T47D (cell line): ENCODE measurements at regions not wholly inside any gene's neighbourhood (a gene's known extent, or its start where the extent isn't known, plus 50 kb on each side); places are given as distances from the start of the nearest gene placed in this dataset.

Source experiments
- DNase-seq, 2 experiments: peaks; one replicate each; pipeline versions ENCODE4 v3.0.0 to v3.0.0-alpha.2; 2011 to 2012; ENCODE audit warnings: low read depth in 1 of 2, low spot score in 1 of 2
- JUND ChIP-seq: IDR thresholded peaks from 2 replicates; pipeline ENCODE4 v1.6.1; 2012; ENCODE audit warnings: low read depth
- in situ Hi-C: cut with HindIII; loops from 2 replicates; pipeline ENCODE4 v1.10.0; 2016; ENCODE audit warnings: low sequenced_read_pairs, low pct_unique_long_range_greater_than_20kb

GRCh38 chr5:82352146-82352791, 74.1 kb upstream of the RPS23 start:
- TF ChIP-seq JUND = no peak
- in situ Hi-C loops = no loop called here
- no peak for DNase-seq

DNA sequence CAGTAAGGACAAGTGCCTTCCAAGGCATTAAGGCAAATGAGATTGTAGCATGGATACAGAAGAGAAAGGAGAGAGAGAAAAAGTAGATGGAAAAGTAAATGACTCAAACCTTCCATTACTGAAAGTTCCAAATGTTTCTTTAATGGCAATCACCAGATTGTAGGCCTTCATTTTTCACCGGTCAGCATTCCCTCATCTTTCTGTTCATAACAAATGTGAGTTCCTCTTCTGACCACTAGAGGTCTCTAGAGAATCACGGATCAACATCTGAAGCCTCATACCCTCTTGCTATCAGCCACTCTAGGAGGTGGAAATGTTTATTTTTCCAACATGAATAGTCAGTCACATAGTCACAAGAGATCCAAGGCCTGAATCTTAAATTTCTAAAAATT, 73.6 kb upstream of the RPS23 start:
- peak; percentile 25 to 78 for DNase-seq
- in situ Hi-C loops = no loop called here
- no peak for TF ChIP-seq JUND

GRCh38 chr5:82351297-82351696, 73.1 kb upstream of the RPS23 start:
- in situ Hi-C loops = no loop called here
- TF ChIP-seq JUND = no peak
- DNase-seq = no peak

- in situ Hi-C loops = no loop called here
- no peak for TF ChIP-seq JUND
- peak in 1 of 2 experiments; percentile 34 for DNase-seq
Observed at GRCh38 chr5:82349652-82350051, 71.5 kb upstream of the RPS23 start.

GRCh38 chr5:82348784-82349425, 70.8 kb upstream of the RPS23 start:
- TF ChIP-seq JUND = no peak
- in situ Hi-C loops = no loop called here
- no peak for DNase-seq

- TF ChIP-seq JUND = no peak
- no peak for DNase-seq
- in situ Hi-C loops = no loop called here
Observed at GRCh38 chr5:82347201-82347865, 69.2 kb upstream of the RPS23 start.

DNA sequence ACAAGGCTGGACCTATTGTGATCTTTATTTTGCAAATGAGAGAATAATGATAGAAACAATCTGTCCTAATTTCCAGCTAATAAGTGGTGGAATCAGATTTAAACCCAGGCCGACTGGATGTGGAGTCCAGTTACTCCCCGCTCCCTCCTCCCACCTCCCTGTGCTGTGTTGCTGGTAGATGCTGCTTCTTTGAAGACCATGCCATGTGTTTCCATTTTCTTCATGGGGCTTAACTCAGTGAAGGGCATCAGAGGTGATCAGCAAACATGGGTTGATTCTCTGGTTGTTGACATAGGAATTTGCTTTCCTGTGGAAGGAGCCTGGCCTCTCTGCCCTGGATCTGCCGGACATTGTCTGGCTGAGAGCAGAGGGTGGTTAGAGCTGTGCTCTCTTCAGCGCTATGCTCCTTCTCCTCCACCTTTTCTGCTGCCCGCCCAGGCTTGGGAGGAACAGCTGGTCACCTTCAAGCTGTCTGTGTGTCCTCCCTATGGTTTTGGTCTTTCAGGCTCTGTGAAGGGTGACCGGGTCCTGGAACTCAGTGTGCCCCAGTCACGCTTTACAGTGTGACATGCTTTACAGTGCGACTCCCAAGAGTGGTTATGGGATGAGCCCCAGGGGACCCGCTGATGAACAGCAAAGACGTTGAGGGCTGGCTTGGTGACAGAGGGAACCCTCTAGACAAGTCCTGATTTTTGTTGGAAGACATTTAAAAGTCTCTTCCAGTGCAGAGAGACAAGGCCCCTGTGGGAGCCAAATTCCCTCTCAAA, 68.4 kb upstream of the RPS23 start:
- in situ Hi-C loops = no loop called here
- no peak for TF ChIP-seq JUND
- DNase-seq = no peak

DNA sequence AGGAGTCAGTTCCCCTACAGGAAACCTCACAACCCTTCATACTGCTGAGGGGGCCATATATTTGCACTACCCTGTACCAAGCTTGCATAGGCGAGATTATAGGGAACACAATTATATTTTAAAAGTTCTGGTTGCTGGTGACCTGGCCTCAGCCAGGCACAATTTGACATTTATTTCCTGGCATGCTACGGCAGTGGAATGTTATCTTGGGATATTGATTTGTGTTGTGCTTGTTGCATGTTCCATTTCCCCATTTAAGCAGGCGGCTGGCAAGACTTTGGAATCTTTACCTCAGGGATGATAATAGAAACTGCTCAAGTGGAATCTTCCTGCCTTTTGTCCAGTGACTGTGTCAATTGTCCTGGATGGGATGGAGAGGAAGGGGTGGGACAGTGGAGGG, 67.0 kb upstream of the RPS23 start:
- DNase-seq = no peak
- in situ Hi-C loops = no loop called here
- no peak for TF ChIP-seq JUND

- in situ Hi-C loops = no loop called here
- no peak for TF ChIP-seq JUND
- DNase-seq = no peak
Observed at GRCh38 chr5:82341325-82341724, 63.2 kb upstream of the RPS23 start.

DNA sequence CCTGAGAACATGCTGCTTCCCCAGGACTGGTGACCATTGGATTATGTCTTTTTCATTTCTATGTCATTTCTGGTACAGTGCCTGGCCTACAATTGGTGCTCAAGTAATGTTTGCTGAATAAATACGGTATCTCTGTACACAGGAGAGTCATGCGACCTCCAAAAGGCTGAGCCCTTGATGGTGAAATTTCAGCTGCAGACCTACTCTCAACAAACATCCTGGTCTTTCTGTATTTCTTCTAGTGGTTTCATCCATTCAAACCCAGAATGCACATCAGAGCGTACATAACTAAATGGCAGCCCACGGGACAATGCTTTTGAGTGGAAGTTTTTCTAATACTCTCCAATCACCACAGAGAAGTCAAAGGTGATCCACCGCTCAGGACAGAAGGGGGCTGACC, 62.6 kb upstream of the RPS23 start:
- no peak for TF ChIP-seq JUND
- in situ Hi-C loops = no loop called here

GRCh38 chr5:82339792-82340191, 61.6 kb upstream of the RPS23 start:
- in situ Hi-C loops = no loop called here
- no peak for TF ChIP-seq JUND
- no peak for DNase-seq

More for the DNA sequence above, 62.6 kb upstream of the RPS23 start:
- no peak for DNase-seq

DNA sequence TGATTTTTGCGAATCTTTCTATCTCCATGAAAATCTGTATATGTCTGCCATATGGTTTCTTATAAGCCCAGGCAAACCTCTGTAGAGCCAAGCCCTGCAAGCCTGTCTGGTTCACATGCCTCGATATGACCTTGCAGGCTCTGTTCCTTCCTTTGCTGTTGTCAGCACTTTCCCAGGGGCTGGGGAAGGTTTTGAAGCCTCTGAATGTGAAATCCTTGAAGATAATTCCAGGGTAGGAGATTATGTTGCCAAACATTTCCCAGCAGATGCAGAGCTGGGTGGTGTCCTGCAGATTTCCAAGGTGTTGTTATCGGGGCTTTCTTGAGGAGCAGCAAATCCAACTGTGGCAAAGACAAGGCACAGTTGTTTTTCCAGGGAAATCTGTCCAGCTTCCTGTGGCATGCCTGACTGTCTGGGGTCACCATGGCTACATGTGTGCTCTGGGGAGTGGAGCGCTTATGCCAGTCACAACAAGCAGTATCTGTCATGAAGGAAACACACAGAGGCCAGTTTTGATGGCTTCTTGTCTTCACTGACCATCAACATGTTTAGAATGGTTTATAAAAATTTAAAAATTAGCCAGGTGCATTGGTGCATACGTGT, 60.7 kb upstream of the RPS23 start:
- in situ Hi-C loops = no loop called here
- no peak for TF ChIP-seq JUND

More for the DNA sequence above, 60.7 kb upstream of the RPS23 start:
- no peak for DNase-seq
